HG02938 (cell line): ENCODE measurements at regions not wholly inside any gene's neighbourhood (a gene's known extent, or its start where the extent isn't known, plus 50 kb on each side); places are given as distances from the start of the nearest gene placed in this dataset.

Experiments
- ATAC-seq: cut with Tn5 transposase; IDR thresholded peaks from one replicate; pipeline ENCODE4 v1.9.1; 2021; ENCODE audit warnings: mild to moderate bottlenecking, moderate library complexity; ENCODE audit not compliant: unreplicated experiment

- ATAC-seq, result no peak
These were observed 59.6 kb upstream of the AFDN start for GRCh38 chr6:167766986-167767714.

DNA sequence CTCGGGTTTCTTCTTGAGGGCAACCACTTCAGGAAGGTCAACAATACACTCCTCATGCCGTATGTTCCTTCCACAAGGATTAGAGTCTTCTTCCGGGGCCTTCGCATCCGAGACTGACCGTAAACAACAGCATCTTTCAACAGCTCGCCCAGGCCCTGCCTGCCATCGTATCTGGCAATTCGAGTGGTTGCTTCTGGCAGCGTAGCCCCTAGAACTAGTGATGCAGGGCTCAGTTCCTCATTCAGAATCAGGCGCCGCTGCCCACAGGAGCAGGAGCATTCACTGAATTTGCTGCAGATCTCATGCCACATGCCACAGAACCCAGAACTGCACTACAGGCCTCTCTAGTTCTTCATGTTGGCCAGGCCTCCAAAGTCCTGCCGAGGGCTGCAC is 59.0 kb upstream of the AFDN start:
- ATAC-seq, result no peak

GRCh38 chr6:167768471-167769215 is 58.1 kb upstream of the AFDN start:
- ATAC-seq, result no peak

GRCh38 chr6:167769408-167770190 is 57.1 kb upstream of the AFDN start:
- ATAC-seq, result no peak

- ATAC-seq, result no peak
These were observed 56.3 kb upstream of the AFDN start for GRCh38 chr6:167770291-167770955.

DNA sequence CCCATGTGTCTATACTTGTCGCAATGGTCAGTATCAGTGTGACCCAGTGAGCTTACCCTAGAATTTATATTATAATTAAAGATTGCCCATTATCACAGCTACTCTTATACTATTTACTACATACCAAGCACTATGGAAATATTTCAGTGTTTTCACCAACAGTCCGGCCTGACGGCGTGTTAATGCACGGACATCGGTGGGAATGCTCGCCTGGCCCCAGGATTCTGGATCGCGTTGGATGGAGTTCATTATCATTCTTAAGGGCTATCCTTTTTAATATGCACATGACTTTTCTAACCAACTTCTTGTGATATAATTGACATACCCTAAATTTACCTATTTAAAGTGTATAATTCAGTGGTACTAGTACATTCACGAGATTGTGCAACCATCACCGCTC is 51.8 kb upstream of the AFDN start:
- ATAC-seq, result no peak

- no peak for ATAC-seq
These were observed 49.6 kb upstream of the AFDN start for GRCh38 chr6:167776906-167777627.
